GM19395 (cell line): ENCODE measurements at regions not wholly inside any gene's neighbourhood (a gene's known extent, or its start where the extent isn't known, plus 50 kb on each side); places are given as distances from the start of the nearest gene placed in this dataset.

Experiments
- ATAC-seq: cut with Tn5 transposase; IDR thresholded peaks from one replicate; pipeline ENCODE4 v1.9.1; 2021; ENCODE audit warnings: mild to moderate bottlenecking, moderate library complexity; ENCODE audit not compliant: unreplicated experiment

DNA sequence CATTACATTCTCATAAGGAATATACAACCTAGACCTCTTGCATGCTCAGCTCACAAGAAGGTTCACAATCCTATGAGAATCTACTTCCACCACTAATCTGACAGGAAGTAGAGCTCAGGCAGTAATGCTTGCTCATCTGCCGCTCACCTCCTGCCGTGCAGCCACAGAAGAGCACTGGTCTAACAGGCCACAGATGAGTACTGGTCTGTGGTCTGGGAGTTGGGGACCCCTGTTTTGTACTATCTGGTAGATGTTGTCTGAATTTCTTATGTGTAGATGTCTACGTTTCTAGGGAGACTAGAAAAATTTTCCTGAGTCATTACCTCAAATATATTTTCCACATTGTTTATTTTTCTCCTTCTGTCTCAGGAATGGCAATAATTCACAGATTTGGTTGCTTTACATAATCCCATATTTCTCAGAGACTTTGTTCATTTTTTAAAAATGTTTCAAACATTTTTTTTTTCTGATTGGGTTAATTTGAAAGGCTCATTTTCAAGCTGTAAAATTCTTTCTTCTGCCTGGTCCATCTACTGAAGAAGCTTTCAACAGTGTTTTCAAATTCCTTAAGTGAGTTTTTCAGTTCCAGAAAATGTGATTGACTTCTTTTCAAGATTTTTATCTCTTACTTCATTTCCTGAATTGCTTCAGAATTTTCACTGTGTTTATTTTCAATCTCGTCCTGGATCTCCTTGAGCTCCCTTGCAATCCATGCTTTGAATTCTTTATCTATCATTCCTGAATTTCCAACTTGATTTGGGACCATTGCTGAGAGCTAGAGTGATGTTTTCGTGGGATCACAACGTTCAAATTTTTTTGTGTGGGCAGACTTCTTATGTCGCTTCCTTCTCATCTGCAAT, 1322.2 kb downstream of the PCDH9 start:
- ATAC-seq: no peak

DNA sequence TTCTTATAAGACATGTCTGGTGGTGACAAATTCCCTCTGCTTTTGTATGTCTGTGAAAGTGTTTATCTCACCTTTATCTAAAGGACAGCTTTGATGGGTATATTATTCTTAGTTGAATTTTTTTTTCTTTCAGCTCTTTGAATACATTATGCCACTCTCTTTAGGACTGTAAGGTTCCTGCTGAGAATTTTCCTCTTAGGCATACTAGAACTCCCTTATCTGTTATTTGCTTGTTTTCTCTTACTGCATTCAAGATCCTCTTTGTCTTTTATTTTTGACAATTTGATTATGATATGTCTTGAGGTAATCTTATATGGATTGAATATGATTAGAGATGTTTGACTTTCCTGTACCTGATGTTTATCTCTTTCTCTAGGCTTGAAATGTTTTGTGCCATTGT, 1328.4 kb downstream of the PCDH9 start:
- ATAC-seq: no peak

DNA sequence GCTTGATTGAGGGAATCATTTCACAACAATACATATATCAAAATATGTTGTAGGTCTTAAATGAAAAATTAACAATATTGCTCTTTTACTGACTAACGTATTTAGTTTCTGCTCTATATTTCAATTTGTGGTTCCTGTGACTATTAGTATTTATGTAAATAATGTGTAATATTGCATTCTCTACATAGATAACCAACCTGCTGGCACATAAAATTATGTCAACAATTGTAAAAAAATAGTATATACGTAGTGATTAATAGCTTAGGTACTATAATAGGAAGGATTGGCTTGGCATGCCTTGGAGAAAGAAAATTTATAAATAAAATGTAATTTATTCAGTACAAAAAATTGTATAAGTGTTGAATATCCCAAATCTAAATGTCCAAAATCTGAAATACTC, 1336.1 kb downstream of the PCDH9 start:
- ATAC-seq: no peak

DNA sequence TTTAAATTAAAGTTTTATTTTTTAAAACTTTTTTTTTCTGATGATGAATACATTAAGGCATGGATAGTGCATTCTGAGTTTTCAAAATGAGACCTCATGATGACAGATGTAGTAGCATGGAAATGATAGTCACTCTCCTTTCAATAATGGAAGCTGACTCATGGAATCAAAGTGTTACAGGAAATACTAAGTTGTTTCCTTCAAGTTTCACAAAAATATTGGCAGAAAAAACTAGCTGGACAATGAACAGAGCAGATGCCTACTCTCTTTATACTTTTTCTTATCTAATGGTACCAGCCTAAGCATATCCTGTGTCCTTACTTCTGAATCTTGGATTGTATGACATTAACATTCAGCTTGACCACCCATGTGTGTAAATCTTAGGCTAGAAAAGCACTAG, 1337.3 kb downstream of the PCDH9 start:
- ATAC-seq: no peak

DNA sequence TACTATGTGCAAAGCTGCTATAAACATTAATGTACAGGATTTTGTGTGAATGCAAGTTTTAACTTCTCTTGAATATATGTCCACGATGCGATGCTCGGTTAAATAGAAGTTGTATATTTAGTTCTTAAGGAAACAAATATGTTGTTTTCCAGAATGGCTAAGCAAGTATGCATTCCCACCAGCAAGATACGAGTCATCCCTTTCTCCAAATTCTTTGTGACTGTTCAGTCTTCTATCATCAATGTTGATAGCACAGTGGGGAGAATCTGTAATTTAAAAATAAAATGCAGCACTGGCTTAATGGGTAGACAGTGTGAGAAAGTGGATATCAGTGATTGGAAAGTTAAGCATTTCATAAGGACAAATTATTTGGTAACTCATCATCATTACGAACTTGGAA, 1340.8 kb downstream of the PCDH9 start:
- ATAC-seq: no peak

DNA sequence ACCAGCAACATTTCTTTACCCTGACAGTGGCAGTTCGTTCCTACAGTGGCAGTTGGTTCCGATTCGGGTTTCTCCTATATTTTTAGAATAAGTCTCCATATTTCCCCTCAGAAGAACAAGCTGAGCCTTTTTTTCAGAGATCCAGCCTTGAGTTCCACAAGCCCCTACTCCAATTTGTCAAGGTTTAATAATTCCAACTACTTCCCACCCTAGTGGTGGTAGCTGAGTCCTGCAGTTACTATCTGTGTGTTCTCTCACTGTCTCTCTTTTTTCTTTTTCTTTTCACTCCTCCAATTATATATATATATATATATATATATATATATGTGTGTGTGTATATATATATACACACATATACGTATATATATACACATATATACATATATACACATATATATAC, 1347.3 kb downstream of the PCDH9 start:
- ATAC-seq: no peak

DNA sequence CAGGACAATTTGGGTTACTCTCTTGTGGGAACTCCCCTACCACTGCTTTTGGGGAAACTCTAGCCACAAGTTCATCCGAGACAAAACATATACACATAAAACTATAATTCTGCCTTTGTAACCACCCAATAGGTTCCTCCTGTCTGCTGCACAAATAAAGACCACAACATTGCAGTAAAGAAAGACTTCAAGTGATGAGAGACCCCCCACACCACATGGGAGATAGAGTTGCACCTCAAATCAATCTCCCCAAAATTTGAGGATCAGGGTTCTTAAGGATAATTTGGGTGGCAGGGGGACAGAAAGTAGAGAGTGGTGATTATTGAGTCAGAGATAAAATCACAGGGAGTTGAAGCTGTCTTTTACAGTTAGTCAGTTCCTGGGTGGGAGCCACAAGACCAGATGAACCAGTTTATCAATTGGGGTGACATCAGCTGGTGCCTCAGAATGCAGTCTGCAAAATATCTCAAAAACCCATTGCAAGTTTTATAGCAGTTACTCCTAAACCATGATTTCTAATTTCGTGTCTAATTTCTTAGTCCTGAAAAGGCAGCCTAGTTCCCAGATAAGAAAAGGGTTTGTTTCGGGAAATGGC, 1348.5 kb downstream of the PCDH9 start:
- ATAC-seq: no peak

DNA sequence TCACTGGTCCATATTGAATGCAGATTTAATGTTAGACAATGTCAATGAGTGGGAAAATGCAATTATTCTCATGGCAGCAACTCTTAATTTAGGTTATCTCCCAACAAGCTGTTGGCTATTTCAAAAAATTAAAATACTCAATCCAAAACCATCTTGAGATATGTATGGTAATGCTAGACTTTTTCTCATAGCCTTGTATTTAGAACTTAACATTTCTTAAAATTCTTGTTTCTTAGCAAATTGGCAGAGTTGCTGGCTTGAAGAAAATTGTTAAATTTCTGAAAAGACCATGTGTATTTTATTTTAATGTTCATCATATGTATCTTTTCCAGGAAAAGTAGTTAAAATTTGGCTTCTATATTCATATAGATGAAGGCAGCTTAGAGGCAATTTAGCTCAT, 1355.1 kb downstream of the PCDH9 start:
- ATAC-seq: no peak

DNA sequence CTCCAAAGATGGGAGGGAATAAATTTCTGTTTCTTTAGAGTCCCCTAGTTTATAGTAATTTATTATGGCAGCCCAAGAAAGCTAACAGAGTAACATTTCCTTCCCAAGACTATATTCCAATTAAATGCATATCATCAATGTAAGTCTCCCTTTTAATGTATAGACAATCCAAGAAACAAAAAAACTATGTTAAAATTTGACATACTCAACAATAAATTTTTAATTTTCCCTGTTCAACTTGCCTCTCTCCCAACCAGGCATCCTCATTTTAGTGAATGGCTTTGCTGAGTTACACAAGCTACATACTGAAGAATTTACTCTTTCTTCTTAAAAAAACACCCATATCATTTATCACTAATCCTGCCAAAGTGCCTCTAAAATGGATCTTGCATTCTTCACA, 1357.7 kb downstream of the PCDH9 start:
- ATAC-seq: no peak

DNA sequence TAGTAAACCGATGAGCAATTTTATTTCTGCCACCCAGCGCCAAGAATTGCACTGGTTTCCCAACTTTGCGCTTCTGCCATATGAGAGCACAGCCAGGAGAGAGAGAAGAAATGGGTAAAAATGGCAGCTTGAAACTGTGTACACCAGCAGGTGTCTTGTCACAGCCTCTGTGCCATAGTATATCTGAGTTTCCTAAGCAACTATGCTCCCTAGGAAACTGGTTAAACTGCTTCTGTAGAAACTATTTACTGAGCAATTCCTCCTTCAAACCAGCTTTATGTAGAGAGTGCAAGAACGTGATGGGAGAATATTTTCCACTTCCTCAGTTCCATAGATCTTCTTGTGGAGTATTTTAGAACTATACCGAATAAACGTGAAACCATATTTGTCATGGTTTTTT, 1361.3 kb downstream of the PCDH9 start:
- no peak for ATAC-seq

DNA sequence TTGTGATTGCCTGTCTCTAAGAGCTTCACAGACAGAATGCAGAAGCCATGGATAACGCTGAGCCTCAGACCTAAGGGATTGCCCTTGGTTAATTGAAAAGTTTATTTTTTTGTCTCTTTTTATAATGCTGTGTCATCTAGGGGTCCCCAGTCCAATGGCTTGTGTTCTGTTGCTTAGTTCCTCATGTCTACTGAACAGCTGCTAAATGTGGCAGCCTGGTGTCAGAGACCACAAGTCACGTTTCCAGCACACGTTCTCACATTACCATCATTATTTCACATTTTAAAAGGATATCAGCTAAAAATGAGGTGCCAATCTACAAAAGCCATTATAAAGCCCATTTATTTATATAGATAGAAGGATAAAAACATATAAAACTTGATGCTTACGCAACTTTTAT, 1362.0 kb downstream of the PCDH9 start:
- ATAC-seq: no peak

DNA sequence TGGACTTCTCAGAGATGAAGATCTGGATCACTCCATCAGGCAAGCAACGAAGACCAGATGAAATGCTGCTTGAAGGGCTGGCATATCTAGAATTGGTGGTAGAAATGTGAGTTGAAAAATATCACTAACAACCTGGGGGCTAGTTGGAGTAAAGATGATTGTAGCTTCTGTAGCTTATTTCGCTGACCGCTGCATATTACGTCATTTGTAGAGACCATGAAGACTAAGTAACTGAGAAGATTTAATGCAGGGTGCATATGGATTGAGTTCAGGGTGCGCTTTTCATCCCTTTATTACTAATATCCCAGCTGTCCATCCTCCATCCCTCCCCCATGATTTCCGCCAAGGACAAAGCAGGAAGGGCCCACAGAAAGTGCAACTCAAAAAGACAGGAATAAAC, 1364.0 kb downstream of the PCDH9 start:
- ATAC-seq: no peak

DNA sequence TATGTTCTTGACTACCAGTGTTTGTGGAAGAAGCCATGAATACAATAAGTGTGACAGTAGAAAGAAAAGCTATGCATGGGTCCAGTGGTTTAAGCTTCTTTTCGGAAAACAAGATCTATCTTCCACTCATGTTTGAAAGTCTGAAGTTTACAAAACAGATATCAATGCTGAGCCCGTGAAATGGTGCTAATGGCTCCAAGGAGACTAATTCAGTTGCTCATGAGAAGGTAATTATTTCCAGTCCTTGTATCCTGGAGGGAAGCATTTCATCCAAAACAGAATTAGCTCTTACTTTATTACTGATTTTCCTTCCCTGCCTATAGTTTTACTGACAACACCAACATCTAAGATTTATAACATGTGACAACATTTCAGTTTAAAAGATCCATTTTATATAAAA, 1364.9 kb downstream of the PCDH9 start:
- no peak for ATAC-seq

DNA sequence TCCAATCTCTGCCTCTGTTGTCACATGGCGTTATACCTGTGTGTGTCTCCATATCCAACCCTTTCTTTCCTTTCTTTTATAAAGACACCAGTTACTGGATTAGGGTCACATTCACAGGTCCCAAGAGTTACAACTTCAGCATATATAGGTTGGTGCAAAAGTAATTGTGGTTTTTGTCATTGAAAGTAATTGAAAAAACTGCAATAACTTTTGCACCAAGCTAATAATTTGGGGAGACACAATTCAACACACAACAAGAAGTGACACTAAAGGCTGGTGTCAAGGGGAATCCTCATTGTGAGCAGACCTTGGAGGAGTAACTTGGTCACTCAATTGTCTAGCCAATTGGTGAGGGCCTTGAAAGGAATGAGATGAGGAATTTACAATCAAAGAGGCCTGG, 1366.1 kb downstream of the PCDH9 start:
- ATAC-seq: no peak

DNA sequence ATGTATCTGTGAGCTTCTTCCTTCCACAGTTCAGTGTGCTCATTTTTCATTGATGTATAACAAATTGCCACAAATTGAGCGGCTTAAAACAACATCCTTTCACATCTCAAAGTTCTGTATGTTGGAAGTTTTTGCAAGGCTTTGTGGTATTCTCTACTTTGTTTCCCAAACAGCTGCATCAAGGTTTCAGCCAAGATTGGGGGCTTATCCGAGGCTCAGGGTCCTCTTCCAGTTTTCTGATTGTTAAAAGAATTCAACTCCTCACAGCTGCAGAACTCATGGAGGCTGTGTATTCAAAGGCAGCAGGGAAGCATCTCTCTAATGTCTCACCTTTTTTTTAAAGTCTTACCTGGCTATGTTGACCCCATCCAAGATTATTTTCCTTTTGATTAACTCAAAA, 1369.8 kb downstream of the PCDH9 start:
- no peak for ATAC-seq

DNA sequence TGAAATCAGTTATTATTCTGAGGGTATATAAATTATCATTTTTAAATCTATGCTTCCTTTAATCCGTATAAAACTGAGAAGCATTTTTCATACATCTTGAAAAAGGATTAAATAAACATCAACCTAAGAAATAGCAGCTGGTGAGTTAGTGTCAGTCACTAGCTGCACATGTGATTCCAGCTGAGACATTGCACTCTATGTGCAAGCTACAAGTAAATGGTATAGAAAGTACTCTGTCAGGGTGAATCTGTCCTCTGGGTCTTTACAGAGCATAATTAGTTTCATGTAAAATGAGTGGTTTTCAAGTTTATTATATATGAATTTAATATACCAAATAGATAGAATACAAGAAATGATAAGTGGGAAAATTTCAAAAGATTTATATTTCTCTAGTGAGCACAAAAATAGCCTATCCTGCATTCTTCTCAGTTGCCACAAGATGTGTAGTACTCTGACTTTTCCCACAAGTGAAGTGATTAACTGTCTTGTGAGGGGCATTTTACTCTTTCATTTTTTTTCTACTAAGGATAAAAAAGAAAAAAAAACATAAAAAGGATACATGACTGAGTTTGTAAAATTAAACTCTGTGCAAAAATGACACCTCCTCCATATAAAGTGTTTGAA, 1372.1 kb downstream of the PCDH9 start:
- no peak for ATAC-seq

DNA sequence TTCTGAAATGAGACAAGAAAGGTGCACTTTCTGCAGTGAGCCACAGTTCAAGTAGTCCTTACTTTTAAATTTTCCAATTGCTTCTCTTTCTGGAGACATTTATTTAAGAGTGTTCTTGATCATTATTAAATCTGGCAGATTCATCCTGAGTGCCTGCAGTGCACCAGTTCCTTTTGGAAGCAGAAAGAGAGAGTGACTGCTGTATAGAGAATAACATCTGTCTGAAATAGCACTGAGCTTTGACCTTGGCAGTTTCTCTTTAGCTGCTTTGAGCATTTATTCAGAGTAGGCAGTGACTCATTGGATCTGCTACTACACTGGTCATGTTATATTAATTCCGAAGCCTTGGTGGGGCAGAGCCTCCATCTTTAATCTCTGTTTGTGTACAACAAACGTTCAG, 1373.7 kb downstream of the PCDH9 start:
- no peak for ATAC-seq

DNA sequence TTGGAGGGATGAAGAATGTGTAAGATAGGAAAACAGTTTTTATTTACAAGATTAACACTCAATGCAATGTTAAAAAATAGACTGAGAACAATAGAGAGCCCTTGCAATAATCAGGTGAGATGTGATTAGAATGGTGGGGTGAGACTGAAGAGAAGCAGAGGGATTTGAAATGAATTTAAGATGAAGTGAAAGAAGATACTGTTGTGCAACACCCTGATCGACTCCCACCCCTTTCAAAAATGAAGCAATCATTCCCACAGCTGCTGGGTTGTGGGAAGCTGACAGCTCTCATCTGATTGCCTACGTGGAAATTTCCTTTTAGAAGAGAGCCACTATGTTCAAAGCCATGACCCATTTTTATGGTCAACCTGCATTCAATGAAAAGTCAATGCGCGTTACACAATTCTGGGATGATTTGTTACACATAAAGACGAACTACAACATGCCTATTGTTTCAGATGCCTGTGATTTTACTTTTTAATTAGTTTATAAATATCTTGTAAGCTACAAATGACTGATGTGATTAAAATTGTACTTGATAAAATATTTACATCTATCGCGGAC, 1374.8 kb downstream of the PCDH9 start:
- no peak for ATAC-seq

DNA sequence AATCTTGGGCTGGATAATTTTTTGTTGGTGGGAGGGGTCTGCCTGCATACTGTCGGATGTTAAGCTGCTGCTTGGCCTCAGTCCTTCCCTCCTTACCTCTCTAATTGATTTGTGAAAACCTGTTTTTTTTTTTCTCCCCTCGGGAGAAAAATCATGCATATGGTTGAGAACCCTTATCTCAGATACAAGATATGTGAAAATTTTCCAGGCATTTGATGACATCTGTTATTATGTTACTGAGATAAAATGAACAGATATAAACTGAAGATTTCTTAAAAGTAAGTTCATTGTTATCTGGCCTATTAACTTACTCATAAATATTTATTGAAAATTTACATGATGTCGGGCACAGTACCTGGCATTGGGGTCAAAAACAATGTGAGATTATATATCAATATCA, 1375.7 kb downstream of the PCDH9 start:
- ATAC-seq: no peak

DNA sequence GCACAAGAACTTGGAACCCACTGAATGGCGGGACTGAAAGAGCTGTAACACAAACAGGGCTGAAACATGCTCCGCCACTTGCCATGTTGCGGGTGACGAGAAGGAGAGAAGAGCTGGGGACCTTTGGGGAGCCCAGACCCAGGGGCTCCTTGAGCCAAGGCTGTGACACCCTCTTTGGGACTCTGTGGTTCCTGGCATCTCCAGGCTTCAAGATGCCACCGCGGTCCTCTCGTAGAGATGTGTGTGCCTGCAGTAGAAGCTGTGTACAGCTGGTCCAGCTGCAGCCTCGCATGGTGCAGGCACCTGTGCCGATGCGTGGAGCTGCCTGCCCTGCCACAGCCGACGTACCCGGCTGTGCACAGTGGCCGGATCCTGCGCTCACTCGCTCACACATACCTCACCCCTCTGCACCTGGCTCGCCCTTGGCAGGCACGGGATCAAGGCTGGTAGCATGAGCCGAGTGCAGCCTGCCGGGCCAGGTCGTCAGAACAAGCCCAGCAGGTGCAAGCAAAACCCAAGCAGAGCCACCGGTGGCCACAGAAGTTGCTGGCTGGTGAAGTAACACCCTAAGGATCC, 1385.8 kb downstream of the PCDH9 start:
- ATAC-seq: no peak

DNA sequence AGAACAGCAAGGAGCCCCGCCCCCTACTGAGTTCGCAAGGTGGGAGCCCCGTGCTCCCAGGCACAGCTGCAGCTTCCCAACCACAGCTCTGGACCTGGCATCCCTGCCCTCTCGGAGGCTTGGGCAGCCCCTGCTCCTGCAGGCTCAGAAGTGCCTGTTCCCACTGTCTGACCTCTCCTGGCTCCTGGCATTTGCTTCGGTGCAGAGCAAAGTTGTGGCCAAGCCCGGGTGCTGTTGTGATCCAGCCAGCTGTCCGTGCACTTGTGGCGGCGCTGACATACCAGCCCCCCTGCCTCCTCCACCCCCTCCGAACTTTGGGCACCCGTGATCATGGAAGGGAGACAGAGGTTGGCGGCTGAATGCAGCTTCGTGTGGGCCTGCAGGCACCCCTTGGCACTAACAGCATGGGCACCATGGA, 1386.8 kb downstream of the PCDH9 start:
- ATAC-seq: no peak

DNA sequence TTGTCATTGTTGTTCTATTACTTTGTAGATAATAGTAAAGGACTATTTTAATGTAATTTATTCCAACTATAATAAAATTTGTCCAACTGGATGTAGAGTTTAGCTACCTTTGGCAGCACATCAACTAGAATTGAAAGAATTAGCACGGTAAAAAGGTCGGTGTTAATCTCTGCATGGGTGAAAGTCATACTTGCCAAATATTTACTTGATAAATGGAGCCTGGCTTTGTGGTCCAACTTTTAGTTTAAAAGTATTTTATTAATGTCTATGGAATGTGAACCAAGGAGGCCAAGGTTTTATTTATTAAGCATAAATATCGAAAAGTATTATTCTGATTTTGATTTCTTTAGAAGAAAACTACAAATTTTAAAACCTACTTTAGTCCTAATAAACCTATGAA, 1389.0 kb downstream of the PCDH9 start:
- no peak for ATAC-seq
